Adipocyte (in vitro differentiated cells): ENCODE measurements at regions not wholly inside any gene's neighbourhood (a gene's known extent, or its start where the extent isn't known, plus 50 kb on each side); places are given as distances from the start of the nearest gene placed in this dataset.

Experiments
- DNase-seq: peaks from one replicate; pipeline ENCODE4 v3.0.0-alpha.2; 2015; ENCODE audit warnings: low read depth
- H3K27me3 ChIP-seq: replicated peaks from 2 replicates; pipeline ENCODE4 v1.7.0; 2013; ENCODE audit warnings: mild to moderate bottlenecking, low read length, moderate library complexity; ENCODE audit not compliant: control insufficient read depth, insufficient read depth
- H3K36me3 ChIP-seq: 2 replicates; pipeline ENCODE4 v1.7.0; 2013; ENCODE audit warnings: low read length, mild to moderate bottlenecking, moderate library complexity; ENCODE audit not compliant: control insufficient read depth, insufficient read depth, severe bottlenecking
- H3K4me1 ChIP-seq: 2 replicates; pipeline ENCODE4 v1.7.0; 2013; ENCODE audit warnings: mild to moderate bottlenecking, low read length, moderate library complexity; ENCODE audit not compliant: control insufficient read depth, insufficient read depth
- H3K4me3 ChIP-seq: 2 replicates; pipeline ENCODE4 v1.7.0; 2013; ENCODE audit warnings: mild to moderate bottlenecking, low read length, moderate library complexity
- H3K9ac ChIP-seq: 2 replicates; pipeline ENCODE4 v1.7.0; 2013; ENCODE audit warnings: mild to moderate bottlenecking, low read length, moderate library complexity
- H3K9me3 ChIP-seq: 2 replicates; pipeline ENCODE4 v1.7.0; 2013; ENCODE audit warnings: mild to moderate bottlenecking, low read length, moderate library complexity; ENCODE audit not compliant: control insufficient read depth

- H3K4me3 ChIP-seq: no peak overlapping the region
- no peaks in the 10 kb centered on the region for H3K9me3 ChIP-seq
- DNase-seq: no peak
- no peaks in the 10 kb centered on the region for H3K27me3 ChIP-seq
- H3K36me3 ChIP-seq: no peaks in the 10 kb centered on the region
- peaks cover 33% of the 10 kb centered on the region for H3K4me1 ChIP-seq
- H3K9ac ChIP-seq: peak overlapping the region; percentile 13
Measured at GRCh38 chr6:6714118-6714897, 125.8 kb downstream of the LY86 start.

DNA sequence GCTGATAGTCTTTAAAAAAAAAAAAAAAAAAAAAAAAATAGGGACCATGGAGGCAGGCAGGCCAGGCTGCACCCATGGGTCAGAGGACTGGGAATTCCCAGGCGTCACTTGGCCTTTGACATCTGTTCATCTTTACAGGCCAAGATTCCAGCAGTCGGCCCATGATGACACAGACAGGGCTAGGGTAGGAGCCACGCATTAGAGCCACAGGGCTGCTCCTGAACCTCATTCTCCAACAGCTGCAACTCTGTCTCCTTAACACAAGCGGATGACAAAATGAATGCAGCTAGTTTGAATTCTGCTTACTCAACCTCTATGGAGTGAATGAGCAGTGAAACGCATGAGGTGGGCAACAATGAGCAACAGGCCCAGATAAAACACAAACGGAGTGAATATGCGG is 126.4 kb downstream of the LY86 start:
- Histone ChIP-seq H3K4me3 (no peak overlapping the region), H3K9me3 (no peaks in the 10 kb centered on the region), H3K9ac (no peak overlapping the region), H3K4me1 (peaks cover 33% of the 10 kb centered on the region), H3K36me3 (no peaks in the 10 kb centered on the region), H3K27me3 (no peaks in the 10 kb centered on the region)
- DNase-seq: no peak

GRCh38 chr6:6715465-6715864 is 126.9 kb downstream of the LY86 start:
- Histone ChIP-seq H3K4me1 (peaks cover 33% of the 10 kb centered on the region), H3K9ac (no peak overlapping the region), H3K9me3 (no peaks in the 10 kb centered on the region), H3K4me3 (no peak overlapping the region), H3K27me3 (no peaks in the 10 kb centered on the region), H3K36me3 (no peaks in the 10 kb centered on the region)
- DNase-seq: no peak

DNA sequence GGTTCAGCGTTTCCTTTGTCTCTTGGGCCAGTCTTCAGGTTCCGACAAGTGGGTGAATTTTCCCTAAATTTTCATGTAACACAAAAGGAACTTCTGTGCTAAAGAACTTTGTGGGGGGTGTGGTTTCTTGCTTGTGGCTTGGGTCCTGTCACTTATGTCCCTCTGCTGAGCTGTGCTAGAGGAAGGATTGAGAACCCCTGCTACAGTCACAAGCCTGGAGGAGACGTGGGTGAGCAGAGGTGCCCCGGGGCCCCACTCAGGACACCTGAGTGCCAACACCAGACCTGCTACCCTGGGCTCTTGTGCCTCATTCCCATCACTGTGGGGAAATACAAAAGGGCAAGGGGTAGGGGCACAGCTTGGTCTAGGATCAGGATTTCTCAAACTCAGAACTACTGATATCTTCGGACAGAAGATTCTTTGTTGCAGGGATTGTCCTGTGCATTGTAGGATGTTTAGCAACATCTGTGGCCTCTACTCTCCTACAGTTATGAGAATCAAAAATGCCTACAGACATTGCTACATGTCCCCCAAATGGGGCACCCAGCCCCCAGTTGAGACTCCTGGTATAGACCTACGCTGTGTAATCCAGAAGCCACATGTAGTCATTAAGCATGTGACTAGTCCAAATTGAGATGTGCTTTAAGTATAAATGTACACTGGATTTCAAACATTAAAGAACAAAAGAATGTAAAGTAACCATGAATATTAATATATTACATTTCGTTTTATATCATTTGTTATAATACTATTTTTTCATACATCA is 128.7 kb downstream of the LY86 start:
- no peak overlapping the region for H3K4me3 ChIP-seq
- H3K9ac ChIP-seq: no peak overlapping the region
- H3K27me3 ChIP-seq: no peaks in the 10 kb centered on the region
- H3K4me1 ChIP-seq: peaks cover 28% of the 10 kb centered on the region
- no peak for DNase-seq
- no peaks in the 10 kb centered on the region for H3K36me3 ChIP-seq
- no peaks in the 10 kb centered on the region for H3K9me3 ChIP-seq

GRCh38 chr6:6717953-6718352 is 129.4 kb downstream of the LY86 start:
- no peaks in the 10 kb centered on the region for H3K27me3 ChIP-seq
- no peak overlapping the region for H3K4me3 ChIP-seq
- no peaks in the 10 kb centered on the region for H3K36me3 ChIP-seq
- H3K9ac ChIP-seq: no peak overlapping the region
- H3K4me1 ChIP-seq: peaks cover 26% of the 10 kb centered on the region
- H3K9me3 ChIP-seq: no peaks in the 10 kb centered on the region
- no peak for DNase-seq

DNA sequence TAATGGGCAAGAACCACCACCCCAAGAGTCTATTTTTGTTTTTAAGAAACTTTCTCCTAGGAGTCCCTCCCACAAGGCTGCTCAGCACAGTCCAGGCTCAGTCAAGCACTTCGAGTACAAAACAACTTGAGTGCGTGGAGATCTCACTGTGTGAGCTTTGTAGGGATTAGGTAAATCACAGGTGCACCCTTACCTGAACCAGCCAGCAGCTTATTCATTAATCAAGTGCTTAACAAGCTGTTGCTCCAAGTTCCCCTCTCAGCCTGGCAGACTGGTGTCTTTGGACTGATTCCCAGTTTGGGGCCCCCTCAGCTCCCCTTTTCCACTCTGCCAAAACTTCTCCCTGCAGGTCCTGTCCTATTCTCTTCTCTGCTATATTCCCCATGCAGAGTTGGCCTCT is 133.1 kb downstream of the LY86 start:
- Histone ChIP-seq H3K4me3 (no peak overlapping the region), H3K36me3 (no peaks in the 10 kb centered on the region), H3K4me1 (peaks cover 33% of the 10 kb centered on the region), H3K9me3 (no peaks in the 10 kb centered on the region), H3K27me3 (no peaks in the 10 kb centered on the region), H3K9ac (no peak overlapping the region)
- no peak for DNase-seq

- no peaks in the 10 kb centered on the region for H3K36me3 ChIP-seq
- H3K9me3 ChIP-seq: no peaks in the 10 kb centered on the region
- DNase-seq: no peak
Measured at GRCh38 chr6:6722195-6722594, 133.7 kb downstream of the LY86 start.

GRCh38 chr6:6723361-6723760 is 134.8 kb downstream of the LY86 start:
- H3K4me3 ChIP-seq: no peak overlapping the region

More at GRCh38 chr6:6722195-6722594, 133.7 kb downstream of the LY86 start:
- peaks cover 33% of the 10 kb centered on the region for H3K4me1 ChIP-seq
- no peak overlapping the region for H3K9ac ChIP-seq
- H3K27me3 ChIP-seq: no peaks in the 10 kb centered on the region
- H3K4me3 ChIP-seq: no peak overlapping the region

GRCh38 chr6:6723921-6724538 is 135.5 kb downstream of the LY86 start:
- no peaks in the 10 kb centered on the region for H3K9me3 ChIP-seq
- no peaks in the 10 kb centered on the region for H3K36me3 ChIP-seq
- H3K4me1 ChIP-seq: peaks cover 30% of the 10 kb centered on the region
- H3K27me3 ChIP-seq: no peaks in the 10 kb centered on the region
- DNase-seq: no peak
- peak overlapping the region; percentile 86 for H3K9ac ChIP-seq
- H3K4me3 ChIP-seq: peak overlapping the region; percentile 64

More at GRCh38 chr6:6723361-6723760, 134.8 kb downstream of the LY86 start:
- Histone ChIP-seq H3K27me3 (no peaks in the 10 kb centered on the region), H3K4me1 (peaks cover 30% of the 10 kb centered on the region), H3K9me3 (no peaks in the 10 kb centered on the region), H3K36me3 (no peaks in the 10 kb centered on the region), H3K9ac (peak overlapping the region; percentile 86)
- DNase-seq: no peak

DNA sequence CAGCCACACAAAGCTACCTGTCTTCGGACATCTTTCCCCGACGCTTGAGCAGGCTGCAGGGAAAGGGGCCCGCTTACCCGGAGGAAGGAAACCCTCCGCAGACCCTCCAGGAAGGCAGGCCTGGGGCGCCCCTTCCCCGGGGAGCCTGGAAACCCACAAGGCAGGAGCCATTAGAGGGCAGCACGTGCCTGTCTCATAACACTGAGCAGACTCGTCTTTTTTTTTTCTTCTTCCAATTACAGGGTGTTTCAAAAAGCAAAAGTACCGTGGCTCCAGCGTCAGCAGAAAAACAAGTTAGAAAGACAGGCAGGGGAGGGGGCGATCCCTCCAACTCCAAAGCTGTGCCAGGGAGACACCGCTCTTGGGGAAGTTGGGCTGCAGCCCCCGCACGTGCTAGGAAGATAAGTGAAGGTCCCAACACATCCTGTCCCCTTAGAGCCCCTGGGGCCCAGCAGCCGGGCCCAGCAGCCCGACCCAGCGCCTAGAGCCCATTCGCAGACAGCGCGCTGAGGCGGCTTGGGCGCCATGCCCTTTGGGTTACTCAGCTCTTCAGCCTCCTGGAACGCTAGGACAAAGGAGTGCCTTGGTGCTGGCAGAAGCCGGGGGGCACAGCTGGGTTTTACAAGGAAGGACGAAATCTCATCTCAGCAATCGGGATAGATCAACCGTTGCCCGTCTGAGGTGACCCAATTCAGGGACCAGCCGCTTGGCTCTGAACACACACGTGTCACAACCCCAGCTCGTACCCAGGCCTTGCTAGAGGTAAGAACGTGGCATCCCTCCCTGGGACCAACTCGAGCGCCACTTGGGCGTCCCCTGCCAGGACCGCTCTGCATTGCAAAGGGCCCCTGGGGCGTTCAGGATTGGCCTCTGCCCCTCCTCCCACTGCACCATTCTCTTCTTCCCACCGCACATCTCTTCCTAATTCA is 136.3 kb downstream of the LY86 start:
- peak; percentile 86 for DNase-seq
- peak overlapping the region; percentile 64 for H3K4me3 ChIP-seq
- H3K9me3 ChIP-seq: no peaks in the 10 kb centered on the region
- peak overlapping the region; percentile 86 for H3K9ac ChIP-seq
- no peaks in the 10 kb centered on the region for H3K27me3 ChIP-seq
- peaks cover 30% of the 10 kb centered on the region for H3K4me1 ChIP-seq
- H3K36me3 ChIP-seq: no peaks in the 10 kb centered on the region
